ENCODE measurements at regions not wholly inside any gene's neighbourhood (a gene's known extent, or its start where the extent isn't known, plus 50 kb on each side); places are given as distances from the start of the nearest gene placed in this dataset.

- no peak for DNase-seq (ENCODE audit: low read depth)
- Histone ChIP-seq H3K27me3 (ENCODE audit: control insufficient read depth, insufficient read depth, low read length) (no peaks in the 10 kb centered on the region), H3K4me3 (ENCODE audit: low read depth, low read length) (no peak overlapping the region), H3K36me3 (ENCODE audit: control insufficient read depth, insufficient read depth, low read length) (no peaks in the 10 kb centered on the region)
- no peak for TF ChIP-seq CTCF (IDR thresholded peaks at IDR 0.05; ENCODE audit: insufficient read depth, low read length, poor library complexity, severe bottlenecking)
These were observed 631.7 kb downstream of the BCL11A start for GRCh38 chr2:59921743-59922142.

DNA sequence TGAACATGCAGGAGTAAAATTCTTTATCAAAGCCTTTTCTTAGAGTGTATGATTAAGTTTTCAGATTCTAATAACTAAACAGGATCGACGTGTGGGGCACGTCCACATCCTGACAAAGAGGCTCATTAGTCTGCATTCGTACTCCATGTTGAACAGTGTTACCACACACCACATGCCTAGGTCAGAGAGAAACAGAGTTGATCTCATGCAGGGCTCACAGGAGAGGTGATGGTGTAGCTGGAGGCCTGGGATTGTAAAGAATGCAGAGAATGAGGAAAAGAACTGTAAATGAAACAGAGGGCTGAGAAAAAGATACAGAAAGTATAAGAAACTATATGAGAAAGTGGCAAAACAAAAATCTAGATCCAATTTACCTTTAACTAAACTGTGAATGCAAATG lies 632.5 kb downstream of the BCL11A start:
- no peaks in the 10 kb centered on the region for H3K36me3 ChIP-seq (ENCODE audit: control insufficient read depth, insufficient read depth, low read length)
- no peak for DNase-seq (ENCODE audit: low read depth)
- no peak overlapping the region for H3K4me3 ChIP-seq (ENCODE audit: low read depth, low read length)
- H3K27me3 ChIP-seq (ENCODE audit: control insufficient read depth, insufficient read depth, low read length) = no peaks in the 10 kb centered on the region
- TF ChIP-seq CTCF (IDR thresholded peaks at IDR 0.05; ENCODE audit: insufficient read depth, low read length, poor library complexity, severe bottlenecking) = no peak

DNA sequence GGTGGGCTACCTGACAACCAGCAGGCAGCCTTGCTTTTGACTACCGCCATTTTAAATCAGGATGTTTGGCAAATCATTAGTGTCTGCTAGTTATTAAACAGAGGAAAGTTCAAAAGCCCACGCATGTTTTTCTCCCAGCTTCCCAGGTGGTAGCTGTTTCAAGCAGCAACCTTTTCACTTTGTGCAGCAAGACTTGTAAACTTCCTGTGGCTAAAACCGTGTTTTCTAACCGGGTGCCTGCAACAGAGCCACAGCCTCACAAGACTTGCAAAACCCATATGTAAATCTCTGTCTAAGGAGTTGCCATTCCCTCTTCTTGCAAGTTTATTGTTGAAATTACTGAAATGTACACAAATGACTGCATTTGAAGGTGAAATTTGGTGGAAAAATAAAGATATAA lies 633.1 kb downstream of the BCL11A start:
- DNase-seq (ENCODE audit: low read depth) = no peak
- TF ChIP-seq CTCF (IDR thresholded peaks at IDR 0.05; ENCODE audit: insufficient read depth, low read length, poor library complexity, severe bottlenecking) = no peak
- H3K4me3 ChIP-seq (ENCODE audit: low read depth, low read length) = no peak overlapping the region
- no peaks in the 10 kb centered on the region for H3K27me3 ChIP-seq (ENCODE audit: control insufficient read depth, insufficient read depth, low read length)
- H3K36me3 ChIP-seq (ENCODE audit: control insufficient read depth, insufficient read depth, low read length) = no peaks in the 10 kb centered on the region

DNA sequence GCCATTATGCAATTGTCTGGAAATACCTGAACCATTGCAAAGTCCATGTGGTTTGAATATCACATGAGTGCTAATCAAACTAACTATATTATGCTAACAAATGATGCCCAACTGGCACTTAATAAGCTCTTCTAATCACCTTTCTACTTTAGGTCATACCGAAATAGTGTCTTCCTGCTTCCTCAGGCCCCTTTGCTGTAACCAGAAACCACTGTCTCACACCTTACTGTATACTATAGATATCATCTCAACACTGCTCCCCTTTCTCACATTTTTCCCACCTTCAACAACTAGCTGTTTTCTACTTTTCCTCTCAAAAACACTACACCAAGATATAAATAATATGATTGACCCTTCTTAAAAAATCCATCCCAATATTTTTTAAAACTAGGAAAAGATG lies 633.9 kb downstream of the BCL11A start:
- Histone ChIP-seq H3K4me3 (ENCODE audit: low read depth, low read length) (no peak overlapping the region), H3K27me3 (ENCODE audit: control insufficient read depth, insufficient read depth, low read length) (no peaks in the 10 kb centered on the region), H3K36me3 (ENCODE audit: control insufficient read depth, insufficient read depth, low read length) (no peaks in the 10 kb centered on the region)
- no peak for DNase-seq (ENCODE audit: low read depth)
- TF ChIP-seq CTCF (IDR thresholded peaks at IDR 0.05; ENCODE audit: insufficient read depth, low read length, poor library complexity, severe bottlenecking) = no peak

GRCh38 chr2:59912042-59912441 lies 641.4 kb downstream of the BCL11A start:
- Histone ChIP-seq H3K27me3 (ENCODE audit: control insufficient read depth, insufficient read depth, low read length) (no peaks in the 10 kb centered on the region), H3K36me3 (ENCODE audit: control insufficient read depth, insufficient read depth, low read length) (no peaks in the 10 kb centered on the region), H3K4me3 (ENCODE audit: low read depth, low read length) (no peak overlapping the region)
- DNase-seq (ENCODE audit: low read depth) = no peak
- TF ChIP-seq CTCF (IDR thresholded peaks at IDR 0.05; ENCODE audit: insufficient read depth, low read length, poor library complexity, severe bottlenecking) = no peak

DNA sequence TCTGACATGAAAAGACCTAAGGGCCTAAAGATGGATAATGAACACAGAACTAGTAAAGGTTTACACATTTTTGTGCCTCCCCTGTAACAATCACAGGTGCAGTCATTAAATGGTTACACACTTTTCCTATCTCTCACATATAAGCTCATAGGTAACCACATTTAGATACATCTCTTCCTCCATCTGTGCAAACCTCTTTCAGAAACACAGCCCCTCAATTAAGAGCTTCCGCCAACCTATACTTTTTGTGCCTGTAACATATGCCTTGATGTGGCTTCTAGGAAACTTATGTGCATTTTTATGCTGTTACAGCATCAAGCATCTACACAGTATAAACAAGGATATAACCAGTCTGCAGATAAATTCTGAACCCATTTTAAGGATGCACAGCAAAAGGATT lies 643.3 kb downstream of the BCL11A start:
- Histone ChIP-seq H3K27me3 (ENCODE audit: control insufficient read depth, insufficient read depth, low read length) (no peaks in the 10 kb centered on the region), H3K4me3 (ENCODE audit: low read depth, low read length) (no peak overlapping the region), H3K36me3 (ENCODE audit: control insufficient read depth, insufficient read depth, low read length) (no peaks in the 10 kb centered on the region)
- TF ChIP-seq CTCF (IDR thresholded peaks at IDR 0.05; ENCODE audit: insufficient read depth, low read length, poor library complexity, severe bottlenecking) = no peak
- DNase-seq (ENCODE audit: low read depth) = no peak

All from kidney epithelial cell (primary cell).